ENCODE measurements at regions not wholly inside any gene's neighbourhood (a gene's known extent, or its start where the extent isn't known, plus 50 kb on each side); places are given as distances from the start of the nearest gene placed in this dataset.

DNA sequence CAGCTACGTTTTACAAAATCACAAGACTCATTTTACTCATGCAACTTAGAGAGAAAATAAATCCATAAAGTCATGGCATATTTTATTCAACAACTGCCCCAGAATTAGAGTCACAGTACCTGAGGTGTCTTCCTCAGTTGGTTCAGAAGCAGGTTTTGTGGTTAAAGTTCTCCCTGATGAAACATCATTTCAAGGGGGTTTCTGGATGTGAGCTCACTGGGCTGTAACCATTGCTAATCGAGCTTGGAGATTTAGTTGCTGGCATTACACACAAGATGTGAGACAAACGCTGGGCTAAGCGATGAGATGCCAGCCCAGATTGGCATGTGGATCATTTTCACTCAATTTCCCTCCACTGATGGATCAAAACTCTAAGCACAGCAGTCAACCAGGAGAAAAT, 131.3 kb downstream of the PRELID2 start:
- TF ChIP-seq POLR2A (IDR thresholded peaks at IDR 0.05; ENCODE audit: low read depth, low read length), result no peak
- no peak for TF ChIP-seq POLR2AphosphoS5 (IDR thresholded peaks at IDR 0.05; ENCODE audit: low read depth, low read length)
